Activated CD8-positive, alpha-beta T cell treated with anti-CD3 and anti-CD28 coated beads for 36 hours (primary cell): ENCODE measurements at regions not wholly inside any gene's neighbourhood (a gene's known extent, or its start where the extent isn't known, plus 50 kb on each side); places are given as distances from the start of the nearest gene placed in this dataset.

Experiments used
- ATAC-seq: fragments of 200-7000 bp; cut with Tn5 transposase; one replicate; pipeline ENCODE4 v1.10.0; 2021; ENCODE audit warnings: mild to moderate bottlenecking, moderate library complexity
- CTCF ChIA-PET: fragments of 350-600 bp; sonication (Branson Sonifier 250); formaldehyde crosslinking; loops from one replicate; lab custom pipeline; 2021; ENCODE audit warnings: antibody characterized with exemption; lab: Charles Lee
- POLR2A ChIA-PET: fragments of 350-600 bp; sonication (Branson Sonifier 250); formaldehyde crosslinking; loops from one replicate; lab custom pipeline; 2021; ENCODE audit warnings: antibody characterized with exemption; lab: Charles Lee
- DNase-seq: peaks from one replicate; pipeline ENCODE4 v3.0.0-alpha.2; 2020
- H3K27ac Mint-ChIP-seq: one replicate; pipeline ENCODE4 v1.8.0; 2021; ENCODE audit warnings: mild to moderate bottlenecking, mixed read lengths
- H3K27me3 Mint-ChIP-seq: one replicate; pipeline ENCODE4 v1.8.0; 2021; ENCODE audit warnings: mixed read lengths
- H3K36me3 Mint-ChIP-seq: one replicate; pipeline ENCODE4 v1.8.0; 2021; ENCODE audit warnings: low read depth, mixed read lengths
- H3K4me1 Mint-ChIP-seq: one replicate; pipeline ENCODE4 v1.8.0; 2021; ENCODE audit warnings: low read depth, mixed read lengths
- H3K4me3 Mint-ChIP-seq: one replicate; pipeline ENCODE4 v1.8.0; 2021; ENCODE audit warnings: mild to moderate bottlenecking, moderate library complexity, mixed read lengths
- H3K9me3 Mint-ChIP-seq: one replicate; pipeline ENCODE4 v1.8.0; 2021; ENCODE audit warnings: mixed read lengths
- intact Hi-C: fragments of 100-400 bp; cut with micrococcal nuclease; formaldehyde crosslinking; loops from one replicate; pipeline ENCODE4 v1.10.0; 2022
- TF ChIP-seq, protein P1 (sequence below): fragments of 200-600 bp; IDR thresholded peaks from one replicate; pipeline ENCODE4 v1.8.0; 2022; ENCODE audit warnings: antibody characterized with exemption, mild to moderate bottlenecking

DNA sequence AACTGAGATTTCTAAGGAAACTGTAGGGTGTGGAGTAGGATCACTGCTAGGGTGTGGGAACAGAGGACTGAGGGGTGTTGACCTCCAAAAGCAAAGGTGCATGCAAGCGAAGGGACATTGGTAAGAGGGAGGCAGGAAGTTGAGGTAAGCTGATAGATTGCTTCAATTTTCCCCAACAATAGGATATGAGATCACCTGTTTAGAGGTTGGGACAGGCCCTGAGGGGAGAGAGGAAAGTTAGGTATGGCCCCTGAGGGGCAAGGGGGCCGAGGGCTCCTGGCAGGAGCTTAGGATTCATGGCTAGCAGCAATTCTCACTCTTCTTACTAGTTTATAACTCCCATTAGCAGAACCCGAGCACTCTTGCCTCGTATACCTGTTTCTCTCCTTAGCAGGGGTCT, 106.8 kb upstream of the RPS6KA2 start:
- no peak overlapping the region for H3K27ac Mint-ChIP-seq
- POLR2A ChIA-PET, result no interaction called here

DNA sequence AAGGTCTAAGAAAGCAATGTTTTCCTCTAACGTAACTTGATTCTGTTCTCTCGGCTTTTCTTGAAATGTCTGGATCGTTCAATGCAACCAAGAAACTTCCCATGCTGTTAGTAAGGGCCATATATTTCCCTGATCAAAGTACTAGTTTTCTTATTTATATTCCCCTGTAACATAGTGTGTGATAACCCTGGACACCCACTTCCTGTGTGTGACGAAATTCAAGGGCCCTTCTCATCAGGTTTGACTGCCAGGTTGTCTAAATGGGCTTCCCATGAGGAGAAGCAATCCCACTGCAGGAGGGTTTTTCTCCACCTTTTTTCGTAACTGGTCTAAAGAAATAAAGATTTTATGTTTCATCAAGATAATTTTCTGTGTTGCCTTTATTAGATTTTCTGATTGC, 102.6 kb upstream of the RPS6KA2 start:
- H3K4me1 Mint-ChIP-seq, result peaks cover 6% of the 10 kb centered on the region
- TF ChIP-seq, protein P1, sequence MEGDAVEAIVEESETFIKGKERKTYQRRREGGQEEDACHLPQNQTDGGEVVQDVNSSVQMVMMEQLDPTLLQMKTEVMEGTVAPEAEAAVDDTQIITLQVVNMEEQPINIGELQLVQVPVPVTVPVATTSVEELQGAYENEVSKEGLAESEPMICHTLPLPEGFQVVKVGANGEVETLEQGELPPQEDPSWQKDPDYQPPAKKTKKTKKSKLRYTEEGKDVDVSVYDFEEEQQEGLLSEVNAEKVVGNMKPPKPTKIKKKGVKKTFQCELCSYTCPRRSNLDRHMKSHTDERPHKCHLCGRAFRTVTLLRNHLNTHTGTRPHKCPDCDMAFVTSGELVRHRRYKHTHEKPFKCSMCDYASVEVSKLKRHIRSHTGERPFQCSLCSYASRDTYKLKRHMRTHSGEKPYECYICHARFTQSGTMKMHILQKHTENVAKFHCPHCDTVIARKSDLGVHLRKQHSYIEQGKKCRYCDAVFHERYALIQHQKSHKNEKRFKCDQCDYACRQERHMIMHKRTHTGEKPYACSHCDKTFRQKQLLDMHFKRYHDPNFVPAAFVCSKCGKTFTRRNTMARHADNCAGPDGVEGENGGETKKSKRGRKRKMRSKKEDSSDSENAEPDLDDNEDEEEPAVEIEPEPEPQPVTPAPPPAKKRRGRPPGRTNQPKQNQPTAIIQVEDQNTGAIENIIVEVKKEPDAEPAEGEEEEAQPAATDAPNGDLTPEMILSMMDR, result no peak
- ATAC-seq, result no peak
- no peak overlapping the region for H3K4me3 Mint-ChIP-seq
- H3K9me3 Mint-ChIP-seq, result no peaks in the 10 kb centered on the region
- ChIA-PET CTCF (no interaction called here), POLR2A (interaction anchor here (1.2 kb wide), 1 partner anchor 52 kb away, joined by 3 read pairs; no protein-coding TSS in a partner anchor)
- no peaks in the 10 kb centered on the region for H3K27me3 Mint-ChIP-seq
- no peak for DNase-seq
- no peaks in the 10 kb centered on the region for H3K36me3 Mint-ChIP-seq
- H3K27ac Mint-ChIP-seq, result no peak overlapping the region
- intact Hi-C loops, result no loop called here

More for the DNA sequence above, 106.8 kb upstream of the RPS6KA2 start:
- H3K4me1 Mint-ChIP-seq, result peaks cover 6% of the 10 kb centered on the region
- no peak for DNase-seq
- no peak for ATAC-seq
- H3K27me3 Mint-ChIP-seq, result no peaks in the 10 kb centered on the region
- intact Hi-C loops, result no loop called here
- no peaks in the 10 kb centered on the region for H3K36me3 Mint-ChIP-seq
- TF ChIP-seq, protein P1, result no peak
- H3K9me3 Mint-ChIP-seq, result no peaks in the 10 kb centered on the region
- CTCF ChIA-PET, result no interaction called here
- no peak overlapping the region for H3K4me3 Mint-ChIP-seq

DNA sequence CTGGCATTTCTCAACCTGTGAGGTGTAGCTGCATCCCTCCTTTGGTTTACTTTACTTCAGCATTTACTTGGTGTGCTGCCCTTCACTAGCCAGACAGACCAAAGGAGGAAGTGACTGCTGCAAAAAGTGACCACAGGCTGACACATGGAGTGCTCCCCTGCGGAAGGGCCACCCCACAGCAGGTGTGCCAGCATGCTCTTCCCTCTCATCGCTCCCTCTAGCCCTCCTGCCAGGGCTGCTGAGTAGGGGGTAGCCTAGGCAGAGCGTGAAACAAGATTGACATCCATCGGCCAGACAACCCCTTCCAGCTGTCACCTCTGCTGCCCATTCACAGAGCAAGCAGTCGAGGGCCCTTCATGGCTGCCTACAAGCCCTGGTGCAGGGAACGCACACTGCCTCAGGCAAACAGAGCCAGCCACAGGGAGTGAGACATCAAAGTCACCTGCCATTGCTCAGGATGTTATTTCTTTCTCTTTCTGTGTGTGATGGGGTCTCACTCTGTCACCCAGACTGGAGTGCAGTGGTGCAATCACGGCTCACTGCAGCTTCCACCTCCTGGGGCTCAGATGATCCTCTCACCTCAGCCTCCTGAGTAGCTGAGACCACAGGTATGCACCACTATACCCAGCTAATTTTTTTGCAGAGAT, 102.0 kb upstream of the RPS6KA2 start:
- Mint-ChIP-seq H3K4me3 (no peak overlapping the region), H3K9me3 (no peaks in the 10 kb centered on the region), H3K27me3 (no peaks in the 10 kb centered on the region), H3K36me3 (no peaks in the 10 kb centered on the region), H3K27ac (no peak overlapping the region), H3K4me1 (peaks cover 6% of the 10 kb centered on the region)
- intact Hi-C loops, result no loop called here
- POLR2A ChIA-PET, result interaction anchor here (0.5 to 1.2 kb wide), 2 partner anchors 18 to 52 kb away, joined by 3 read pairs; no protein-coding TSS in a partner anchor
- CTCF ChIA-PET, result no interaction called here
- TF ChIP-seq, protein P1, result no peak
- ATAC-seq (peak; percentile 49), DNase-seq (no peak)

DNA sequence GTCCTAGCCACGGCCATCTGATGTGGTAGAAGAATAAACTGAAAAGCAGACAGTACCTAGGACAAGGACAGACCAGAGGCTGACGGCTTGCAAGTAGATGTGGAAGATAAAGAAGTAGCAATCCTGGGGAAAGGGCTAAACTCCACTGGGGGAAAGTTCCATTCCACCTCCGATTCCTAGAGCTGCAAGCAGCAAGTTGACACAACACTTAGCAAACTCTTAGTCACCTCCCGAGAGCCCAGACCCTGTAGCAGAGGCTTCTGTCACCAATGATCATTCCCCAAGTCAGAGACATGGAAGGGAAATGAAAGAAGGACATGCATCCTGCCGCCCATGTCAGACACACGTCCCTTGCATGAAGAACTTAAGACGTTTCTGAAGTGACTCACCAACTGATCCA, 99.2 kb upstream of the RPS6KA2 start:
- H3K4me3 Mint-ChIP-seq, result no peak overlapping the region
- H3K36me3 Mint-ChIP-seq, result no peaks in the 10 kb centered on the region
- no peak overlapping the region for H3K27ac Mint-ChIP-seq
- ChIA-PET CTCF (no interaction called here), POLR2A (no interaction called here)
- peaks cover 6% of the 10 kb centered on the region for H3K4me1 Mint-ChIP-seq
- ATAC-seq, result no peak
- intact Hi-C loops, result no loop called here
- DNase-seq, result no peak
- TF ChIP-seq, protein P1, result no peak
- no peaks in the 10 kb centered on the region for H3K9me3 Mint-ChIP-seq
- no peaks in the 10 kb centered on the region for H3K27me3 Mint-ChIP-seq

DNA sequence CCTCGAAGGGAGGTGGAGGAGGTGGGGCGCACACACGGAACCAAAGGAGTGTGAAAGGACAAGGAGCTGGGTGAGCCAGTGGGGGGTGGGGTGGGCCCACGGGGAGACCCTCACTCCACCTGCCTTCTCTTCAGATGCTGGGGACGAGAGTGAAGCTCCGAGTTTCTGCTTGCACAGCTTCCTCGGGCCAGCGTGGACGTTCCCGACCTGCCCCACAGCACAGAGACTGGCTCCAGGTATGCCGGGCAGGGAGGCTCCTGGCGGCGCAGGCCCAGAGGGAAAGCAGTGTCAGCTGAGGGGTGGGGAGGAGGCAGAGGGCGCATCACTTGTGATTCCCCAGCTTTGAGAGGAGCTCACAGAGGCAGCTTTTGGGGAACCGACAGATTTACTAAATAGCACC, 98.5 kb upstream of the RPS6KA2 start:
- H3K4me3 Mint-ChIP-seq, result no peak overlapping the region

More for the DNA sequence above, 98.5 kb upstream of the RPS6KA2 start:
- ATAC-seq (no peak), DNase-seq (no peak)
- peaks cover 6% of the 10 kb centered on the region for H3K4me1 Mint-ChIP-seq
- intact Hi-C loops, result no loop called here
- H3K27me3 Mint-ChIP-seq, result no peaks in the 10 kb centered on the region
- H3K9me3 Mint-ChIP-seq, result no peaks in the 10 kb centered on the region
- ChIA-PET CTCF (no interaction called here), POLR2A (no interaction called here)
- no peak overlapping the region for H3K27ac Mint-ChIP-seq
- H3K36me3 Mint-ChIP-seq, result no peaks in the 10 kb centered on the region
- TF ChIP-seq, protein P1, result no peak
